ENCODE measurements at regions not wholly inside any gene's neighbourhood (a gene's known extent, or its start where the extent isn't known, plus 50 kb on each side); places are given as distances from the start of the nearest gene placed in this dataset.
"Not testable (repeated sequence)": the region's sequence is repeated elsewhere in the genome, so short reads cannot be mapped to it uniquely, and the experiment has no call there.

GRCh38 chr5:127216898-127217675, 73.5 kb upstream of the MEGF10 start:
- no peak for DNase-seq

DNA sequence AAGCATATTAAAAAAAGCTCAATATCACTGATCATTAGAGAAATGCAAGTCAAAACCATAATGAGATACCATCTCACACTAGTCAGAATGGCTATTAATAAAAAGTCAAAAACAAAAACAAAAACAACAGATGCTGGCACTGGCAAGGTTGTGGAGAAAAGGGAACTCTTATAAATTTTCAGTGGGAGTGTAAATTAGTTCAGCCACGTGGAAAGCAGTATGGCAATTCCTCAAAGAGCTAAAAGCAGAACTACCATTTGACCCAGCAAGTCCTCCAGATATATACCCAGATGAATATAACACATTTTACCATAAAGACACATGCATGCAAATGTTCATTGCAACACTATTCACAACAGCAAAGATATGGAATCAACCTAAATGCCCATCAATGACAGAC, 68.7 kb upstream of the MEGF10 start:
- DNase-seq = not testable (repeated sequence)

GRCh38 chr5:127222571-127223156, 67.9 kb upstream of the MEGF10 start:
- DNase-seq = not testable (repeated sequence)

DNA sequence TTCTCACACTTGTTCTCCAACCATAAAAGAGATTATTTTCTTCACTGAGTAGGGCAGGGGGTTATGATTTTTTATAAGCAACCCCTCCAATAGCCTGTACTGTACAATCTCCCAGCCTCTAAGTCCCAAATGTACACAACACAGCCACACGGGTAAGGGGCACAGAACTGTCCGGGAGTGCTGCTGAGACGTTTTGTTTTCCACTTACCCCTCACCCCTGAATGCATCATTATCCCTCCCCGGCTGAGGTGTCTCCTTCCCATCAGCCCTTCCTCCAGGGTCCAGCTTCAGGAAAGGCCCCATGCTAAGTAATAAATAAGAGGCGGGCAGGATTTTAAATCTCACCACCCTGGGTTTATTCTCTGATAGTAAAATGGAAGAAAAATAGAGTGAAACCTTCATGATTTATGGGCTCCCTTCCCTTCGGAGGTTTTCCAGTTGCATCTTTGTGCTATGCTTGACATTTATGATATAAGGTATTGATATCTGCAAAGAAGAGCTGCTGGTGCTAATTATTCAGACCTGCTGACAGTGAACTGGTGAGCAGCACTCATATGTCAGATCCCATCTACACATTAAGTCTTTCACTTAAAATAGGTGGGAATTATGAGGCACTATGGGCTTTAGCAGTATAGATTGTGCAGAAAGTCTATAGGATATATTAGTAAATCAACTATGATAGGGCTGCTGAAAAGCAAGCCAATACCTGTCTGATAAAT, 67.2 kb upstream of the MEGF10 start:
- no peak for DNase-seq

GRCh38 chr5:127227881-127228280, 62.7 kb upstream of the MEGF10 start:
- no peak for DNase-seq

DNA sequence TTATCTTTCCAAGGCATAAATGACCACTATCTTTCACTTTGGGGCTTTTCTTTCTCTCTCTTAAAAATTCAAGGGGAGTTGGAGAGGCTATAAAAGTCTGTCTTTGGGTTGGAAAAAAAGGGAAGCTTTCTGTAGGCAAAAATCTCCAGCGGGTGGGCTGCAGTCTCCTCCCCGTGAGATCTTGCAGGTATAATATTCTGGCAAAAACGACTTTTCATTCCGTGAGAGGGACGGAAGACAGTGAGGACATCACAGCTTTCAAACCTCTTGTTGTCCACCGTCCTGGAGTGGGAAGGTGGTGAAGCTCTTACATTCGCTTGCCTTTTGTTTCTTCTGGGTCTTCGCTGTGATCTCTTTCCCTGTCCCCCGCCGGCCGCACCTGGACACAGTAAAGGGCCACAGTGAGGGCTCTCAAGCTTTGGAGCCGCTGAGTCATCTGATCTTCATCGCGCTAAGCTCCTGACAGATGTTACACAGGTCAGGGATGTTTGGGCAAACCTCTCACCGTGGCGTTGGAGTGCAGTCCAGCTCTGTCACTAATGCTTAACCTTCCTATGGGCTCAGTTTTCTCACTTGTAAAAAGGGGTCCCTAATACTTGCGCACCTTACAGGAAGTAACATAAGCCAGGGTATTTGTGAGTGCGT, 61.9 kb upstream of the MEGF10 start:
- DNase-seq = no peak

DNA sequence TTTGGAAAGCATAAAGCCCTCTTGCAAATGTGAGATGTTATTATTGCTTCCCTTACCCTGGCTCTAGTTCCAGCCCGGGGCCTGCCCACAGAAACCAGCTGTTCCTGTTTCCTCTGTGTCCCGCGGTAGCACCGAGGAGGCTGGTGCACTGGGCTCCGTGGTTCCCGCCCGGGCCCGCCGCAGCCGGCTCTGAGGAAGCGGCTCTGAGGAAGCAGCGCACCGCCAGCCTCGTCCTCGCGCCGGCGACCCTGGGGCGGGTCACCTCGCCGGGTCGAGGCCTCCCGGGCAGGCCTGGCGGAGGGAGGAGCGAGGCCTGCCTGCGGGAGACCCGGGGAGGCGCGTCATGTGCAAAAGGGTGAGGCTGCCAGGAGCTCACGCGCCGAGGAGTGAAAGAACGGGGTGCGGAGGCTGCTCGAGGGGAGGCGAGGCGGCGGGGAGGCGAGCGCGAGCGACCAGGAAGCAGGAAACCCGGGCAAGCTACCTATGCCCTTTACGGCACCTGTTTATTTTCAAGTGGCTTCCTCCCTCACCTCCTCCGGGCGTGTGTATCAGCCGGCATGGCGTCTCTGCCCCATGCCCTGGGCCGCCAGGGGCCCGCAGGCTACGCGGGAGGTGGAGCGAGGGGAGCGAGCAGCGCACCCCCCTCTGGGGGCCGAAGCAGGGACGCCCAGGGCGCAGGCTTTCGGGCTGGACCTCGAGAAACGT, 61.3 kb upstream of the MEGF10 start:
- DNase-seq = peak; percentile 16

DNA sequence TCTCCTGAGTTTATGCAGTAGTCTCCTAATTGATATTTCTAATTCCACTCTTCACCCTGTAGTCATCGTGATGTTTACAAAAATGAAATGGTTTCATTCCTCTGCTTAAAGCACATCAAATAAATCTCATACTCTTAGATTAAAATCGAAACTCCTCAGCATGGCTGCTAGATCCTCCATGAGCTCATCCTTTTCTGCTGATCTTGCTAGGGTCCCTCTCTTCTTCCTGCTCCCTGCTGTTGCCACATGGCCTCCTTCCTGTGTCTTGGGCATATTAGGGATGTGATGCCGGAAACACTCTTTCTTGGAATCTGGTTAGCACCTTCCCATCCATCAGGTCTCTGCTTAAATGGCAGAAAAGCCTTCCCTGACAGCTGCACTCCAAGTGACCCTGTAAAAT, 59.5 kb upstream of the MEGF10 start:
- DNase-seq = no peak

DNA sequence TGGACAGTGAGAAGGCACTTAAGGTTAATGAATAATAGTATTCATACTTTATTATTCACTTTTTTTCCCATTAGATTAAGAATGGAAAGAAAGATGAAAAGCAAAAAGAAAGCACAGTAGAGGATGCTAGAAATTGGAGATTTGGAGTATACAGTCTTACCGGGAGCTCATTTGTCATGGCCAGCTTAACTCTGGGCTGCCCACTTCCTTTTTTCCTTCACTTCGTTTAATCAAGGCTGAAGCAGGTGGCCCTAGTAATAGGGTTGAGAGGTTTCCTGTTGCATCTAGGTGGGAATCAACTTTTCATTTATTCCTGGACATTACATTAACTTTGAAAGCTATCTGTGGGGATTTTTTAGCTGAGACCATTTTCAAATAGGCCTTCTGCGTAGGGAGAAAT, 57.0 kb upstream of the MEGF10 start:
- DNase-seq = no peak

- DNase-seq = no peak
Measured at GRCh38 chr5:127235136-127235535, 55.5 kb upstream of the MEGF10 start.

- DNase-seq = no peak
Measured at GRCh38 chr5:127236254-127236653, 54.3 kb upstream of the MEGF10 start.
